ENCODE measurements at regions not wholly inside any gene's neighbourhood (a gene's known extent, or its start where the extent isn't known, plus 50 kb on each side); places are given as distances from the start of the nearest gene placed in this dataset.

GRCh38 chr13:54144828-54145227 lies 1116.2 kb downstream of the OLFM4 start:
- Histone ChIP-seq H3K4me2 (ENCODE audit: insufficient read depth, low read length) (no peak overlapping the region), H3K4me1 (ENCODE audit: control insufficient read depth, extremely low read depth, insufficient read depth, low read length) (no peaks in the 10 kb centered on the region), H4K20me1 (replicated peaks; ENCODE audit: control insufficient read depth, extremely low read depth, insufficient read depth, low read length) (no peaks in the 10 kb centered on the region), H3K27ac (ENCODE audit: insufficient read depth, low read depth, low read length) (no peak overlapping the region), H3K27me3 (ENCODE audit: control insufficient read depth in 2 of 2, insufficient read depth in 2 of 2, low read length in 2 of 2) (no peaks in the 10 kb centered on the region), H3K9me3 (replicated peaks; ENCODE audit: control insufficient read depth, insufficient read depth, low read length) (peaks cover 2% of the 10 kb centered on the region), H3K79me2 (ENCODE audit: control insufficient read depth, insufficient read depth, low read length) (no peaks in the 10 kb centered on the region), H3K36me3 (ENCODE audit: control insufficient read depth in 2 of 2, extremely low read depth in 1 of 2, insufficient read depth in 2 of 2, low read length in 2 of 2) (no peaks in the 10 kb centered on the region), H3K4me3 (replicated peaks in 1 of 3; ENCODE audit: insufficient read depth in 1 of 3, low read depth in 1 of 3, low read length in 3 of 3) (no peak overlapping the region), H3K9me1 (replicated peaks; ENCODE audit: control insufficient read depth, extremely low read depth, insufficient read depth, low read length) (no peaks in the 10 kb centered on the region), H2AFZ (ENCODE audit: low read depth, low read length) (no peak overlapping the region), H3K9ac (replicated peaks; ENCODE audit: extremely low read depth, insufficient read depth, low read length) (no peak overlapping the region)
- CTCF ChIA-PET, result no interaction called here
- dilution Hi-C loops (cut with MboI; ENCODE audit: extremely low pct_ligation_motif_present, low sequenced_read_pairs), result no loop called here
- FAIRE-seq (no peak), DNase-seq (ENCODE audit: low read depth, low spot score) (no peak)
- no TSS peak for BruUV-seq (replicated peaks)
- TF ChIP-seq POLR2A (IDR thresholded peaks at IDR 0.05; ENCODE audit: low read depth, low read length) (no peak), POLR2AphosphoS5 (IDR thresholded peaks at IDR 0.05; ENCODE audit: insufficient read depth, low read depth, low read length) (no peak), MAX (IDR thresholded peaks at IDR 0.05; ENCODE audit: insufficient read depth, insufficient read length) (no peak), MYC (IDR thresholded peaks at IDR 0.05; ENCODE audit: low read depth, low read length) (no peak)
- POLR2A ChIA-PET, result no interaction called here
- intact Hi-C loops (cut with micrococcal nuclease), result no loop called here

- BruUV-seq (replicated peaks), result no TSS peak
- no peaks in the 10 kb centered on the region for H3K36me3 ChIP-seq (ENCODE audit: control insufficient read depth in 2 of 2, extremely low read depth in 1 of 2, insufficient read depth in 2 of 2, low read length in 2 of 2)
- no peaks in the 10 kb centered on the region for H3K9me3 ChIP-seq (replicated peaks; ENCODE audit: control insufficient read depth, insufficient read depth, low read length)
- DNase-seq (ENCODE audit: low read depth, low spot score) (no peak), FAIRE-seq (no peak)
- no peak overlapping the region for H3K9ac ChIP-seq (replicated peaks; ENCODE audit: extremely low read depth, insufficient read depth, low read length)
- no peaks in the 10 kb centered on the region for H3K9me1 ChIP-seq (replicated peaks; ENCODE audit: control insufficient read depth, extremely low read depth, insufficient read depth, low read length)
- H2AFZ ChIP-seq (ENCODE audit: low read depth, low read length), result no peak overlapping the region
- no peaks in the 10 kb centered on the region for H3K27me3 ChIP-seq (ENCODE audit: control insufficient read depth in 2 of 2, insufficient read depth in 2 of 2, low read length in 2 of 2)
- no peak overlapping the region for H3K4me2 ChIP-seq (ENCODE audit: insufficient read depth, low read length)
- CTCF ChIA-PET, result no interaction called here
- no peaks in the 10 kb centered on the region for H4K20me1 ChIP-seq (replicated peaks; ENCODE audit: control insufficient read depth, extremely low read depth, insufficient read depth, low read length)
- no peak for TF ChIP-seq EZH2 (IDR thresholded peaks at IDR 0.05; ENCODE audit: borderline replicate concordance, low read depth, low read length, severe bottlenecking)
- TF ChIP-seq CTCF (IDR thresholded peaks at IDR 0.05; ENCODE audit: extremely low read depth in 1 of 2, insufficient read depth in 1 of 2, low read depth in 1 of 2, low read length in 2 of 2), result no peak
- no peak for TF ChIP-seq POLR2A (IDR thresholded peaks at IDR 0.05; ENCODE audit: low read depth, low read length)
- no peak for TF ChIP-seq MAX (IDR thresholded peaks at IDR 0.05; ENCODE audit: insufficient read depth, insufficient read length)
- TF ChIP-seq JUN (IDR thresholded peaks at IDR 0.05; ENCODE audit: borderline replicate concordance, insufficient read depth, insufficient read length, low read depth), result no peak
- TF ChIP-seq POLR2AphosphoS5 (IDR thresholded peaks at IDR 0.05; ENCODE audit: insufficient read depth, low read depth, low read length), result no peak
- no peak overlapping the region for H3K4me3 ChIP-seq (replicated peaks in 1 of 3; ENCODE audit: insufficient read depth in 1 of 3, low read depth in 1 of 3, low read length in 3 of 3)
- no peaks in the 10 kb centered on the region for H3K79me2 ChIP-seq (ENCODE audit: control insufficient read depth, insufficient read depth, low read length)
- dilution Hi-C loops (cut with MboI; ENCODE audit: extremely low pct_ligation_motif_present, low sequenced_read_pairs) (no loop called here), intact Hi-C loops (cut with micrococcal nuclease) (no loop called here)
- H3K4me1 ChIP-seq (ENCODE audit: control insufficient read depth, extremely low read depth, insufficient read depth, low read length), result no peaks in the 10 kb centered on the region
- POLR2A ChIA-PET, result no interaction called here
- H3K27ac ChIP-seq (ENCODE audit: insufficient read depth, low read depth, low read length), result no peak overlapping the region
Observed at GRCh38 chr13:54150851-54151250, 1122.2 kb downstream of the OLFM4 start.
